Loucy (cell line): ENCODE measurements at regions not wholly inside any gene's neighbourhood (a gene's known extent, or its start where the extent isn't known, plus 50 kb on each side); places are given as distances from the start of the nearest gene placed in this dataset.

Source experiments
- H2AFZ ChIP-seq: fragments of 200-600 bp; sonication (generic); 2 replicates; pipeline ENCODE4 v1.6.0; 2016; ENCODE audit warnings: antibody characterized with exemption, mild to moderate bottlenecking, low read length, moderate library complexity
- H3F3A ChIP-seq: fragments of 200-600 bp; 2 replicates; pipeline ENCODE4 v1.6.0; 2016; ENCODE audit warnings: antibody characterized with exemption, low read depth, mild to moderate bottlenecking
- H3K27me3 ChIP-seq: fragments of 200-600 bp; sonication (generic); 2 replicates; pipeline ENCODE4 v1.6.1; 2014; ENCODE audit warnings: low read length, mild to moderate bottlenecking; ENCODE audit not compliant: insufficient read depth, poor library complexity, severe bottlenecking
- H3K36me3 ChIP-seq: fragments of 200-600 bp; sonication (generic); 2 replicates; pipeline ENCODE4 v1.6.1; 2016; ENCODE audit warnings: low read length; ENCODE audit not compliant: insufficient read depth
- H3K4me1 ChIP-seq: fragments of 200-600 bp; sonication (generic); 2 replicates; pipeline ENCODE4 v1.5.1; 2014; ENCODE audit warnings: low read length, mild to moderate bottlenecking; ENCODE audit not compliant: insufficient read depth, poor library complexity, severe bottlenecking
- H3K4me2 ChIP-seq: fragments of 200-600 bp; sonication (generic); 2 replicates; pipeline ENCODE4 v1.6.0; 2014; ENCODE audit warnings: antibody characterized with exemption, low read length, low read depth, mild to moderate bottlenecking; ENCODE audit not compliant: poor library complexity, severe bottlenecking
- H3K4me3 ChIP-seq: fragments of 200-600 bp; sonication (generic); 2 replicates; pipeline ENCODE4 v1.5.1; 2014; ENCODE audit warnings: low read length, mild to moderate bottlenecking, mixed read lengths; ENCODE audit not compliant: poor library complexity, severe bottlenecking
- H3K79me2 ChIP-seq: fragments of 200-600 bp; sonication (generic); 2 replicates; pipeline ENCODE4 v1.6.1; 2014; ENCODE audit warnings: low read length; ENCODE audit not compliant: insufficient read depth
- H3K9ac ChIP-seq: fragments of 200-600 bp; sonication (generic); 2 replicates; pipeline ENCODE4 v1.6.0; 2014; ENCODE audit warnings: mild to moderate bottlenecking, low read depth, low read length, moderate library complexity; ENCODE audit not compliant: poor library complexity, severe bottlenecking
- H3K9me2 ChIP-seq: fragments of 200-600 bp; sonication (generic); replicated peaks from 2 replicates; pipeline ENCODE4 v1.6.1; 2016; ENCODE audit warnings: low read depth, low read length, mixed read lengths
- H3K9me3 ChIP-seq: fragments of 200-600 bp; sonication (generic); 2 replicates; pipeline ENCODE4 v1.6.1; 2014; ENCODE audit warnings: mild to moderate bottlenecking, antibody characterized with exemption, low read length, low read depth; ENCODE audit not compliant: insufficient read depth
- H4K20me1 ChIP-seq: fragments of 200-600 bp; sonication (generic); 2 replicates; pipeline ENCODE4 v1.6.0; 2014; ENCODE audit warnings: antibody characterized with exemption, low read length, mild to moderate bottlenecking; ENCODE audit not compliant: insufficient read depth, poor library complexity, severe bottlenecking
- CTCF ChIP-seq: fragments of 200-600 bp; sonication (generic); conservative IDR thresholded peaks from 2 replicates; pipeline ENCODE4 v1.5.1; 2014; ENCODE audit warnings: mild to moderate bottlenecking, antibody characterized with exemption, low read length
- EZH2phosphoT487 ChIP-seq: fragments of 200-600 bp; IDR thresholded peaks from 2 replicates; pipeline ENCODE4 v1.6.1; 2018; ENCODE audit warnings: antibody characterized with exemption, mild to moderate bottlenecking, moderate library complexity, borderline replicate concordance

GRCh38 chr16:6689643-6690042, 643.0 kb upstream of the RBFOX1 start:
- H3K9ac ChIP-seq: no peak overlapping the region
- no peaks in the 10 kb centered on the region for H3K27me3 ChIP-seq
- no peaks in the 10 kb centered on the region for H3K36me3 ChIP-seq
- no peak overlapping the region for H3K4me2 ChIP-seq
- no peaks in the 10 kb centered on the region for H3K79me2 ChIP-seq
- TF ChIP-seq EZH2phosphoT487: no peak
- no peak for TF ChIP-seq CTCF
- H3K4me3 ChIP-seq: no peak overlapping the region
- no peak overlapping the region for H2AFZ ChIP-seq
- no peaks in the 10 kb centered on the region for H3F3A ChIP-seq
- H3K4me1 ChIP-seq: no peaks in the 10 kb centered on the region
- no peaks in the 10 kb centered on the region for H3K9me2 ChIP-seq
- no peaks in the 10 kb centered on the region for H3K9me3 ChIP-seq
- no peaks in the 10 kb centered on the region for H4K20me1 ChIP-seq

GRCh38 chr16:6687593-6687992, 645.1 kb upstream of the RBFOX1 start:
- Histone ChIP-seq H3K27me3 (no peaks in the 10 kb centered on the region), H3K79me2 (no peaks in the 10 kb centered on the region), H3K4me1 (no peaks in the 10 kb centered on the region), H3F3A (no peaks in the 10 kb centered on the region), H3K9me3 (no peaks in the 10 kb centered on the region), H3K4me3 (no peak overlapping the region), H3K4me2 (no peak overlapping the region), H3K36me3 (no peaks in the 10 kb centered on the region), H3K9ac (no peak overlapping the region), H2AFZ (no peak overlapping the region), H3K9me2 (no peaks in the 10 kb centered on the region), H4K20me1 (no peaks in the 10 kb centered on the region)
- TF ChIP-seq EZH2phosphoT487: no peak
- no peak for TF ChIP-seq CTCF

- H3K9me2 ChIP-seq: no peaks in the 10 kb centered on the region
- H3K4me1 ChIP-seq: no peaks in the 10 kb centered on the region
- no peaks in the 10 kb centered on the region for H3K27me3 ChIP-seq
- no peak overlapping the region for H3K4me2 ChIP-seq
- no peaks in the 10 kb centered on the region for H3K36me3 ChIP-seq
- TF ChIP-seq CTCF (peak; percentile 51), EZH2phosphoT487 (no peak)
- H4K20me1 ChIP-seq: no peaks in the 10 kb centered on the region
- no peaks in the 10 kb centered on the region for H3F3A ChIP-seq
- no peak overlapping the region for H3K4me3 ChIP-seq
- no peaks in the 10 kb centered on the region for H3K9me3 ChIP-seq
- no peaks in the 10 kb centered on the region for H3K79me2 ChIP-seq
- no peak overlapping the region for H3K9ac ChIP-seq
- no peak overlapping the region for H2AFZ ChIP-seq
Measured at GRCh38 chr16:6684076-6684673, 648.5 kb upstream of the RBFOX1 start.
